Subcutaneous abdominal adipose tissue (tissue), 5 donors: ENCODE measurements at regions not wholly inside any gene's neighbourhood (a gene's known extent, or its start where the extent isn't known, plus 50 kb on each side); places are given as distances from the start of the nearest gene placed in this dataset.
A peak's percentile ranks its signal among the peaks of the same experiment; 100 is the strongest.

Experiments used
- H3K27ac ChIP-seq: one replicate; pipeline ENCODE4 v1.7.0; 2013; ENCODE audit warnings: low read depth, mild to moderate bottlenecking, inconsistent platforms, low read length, moderate library complexity
- H3K27me3 ChIP-seq, 5 donors: one replicate each; pipeline ENCODE4 v1.7.0; 2013; ENCODE audit warnings: low read length in 5 of 5, inconsistent platforms in 1 of 5; ENCODE audit not compliant: control insufficient read depth in 5 of 5, insufficient read depth in 4 of 5
- H3K36me3 ChIP-seq, 5 donors: one replicate each; pipeline ENCODE4 v1.7.0; 2013; ENCODE audit warnings: low read length in 5 of 5; ENCODE audit not compliant: control insufficient read depth in 5 of 5, insufficient read depth in 5 of 5
- H3K4me1 ChIP-seq, 5 donors: one replicate each; pipeline ENCODE4 v1.7.0; 2013; ENCODE audit warnings: low read length in 5 of 5, mild to moderate bottlenecking in 3 of 5, moderate library complexity in 1 of 5; ENCODE audit not compliant: control insufficient read depth in 5 of 5, insufficient read depth in 5 of 5
- H3K4me3 ChIP-seq, 5 donors: one replicate each; pipeline ENCODE4 v1.7.0; 2013; ENCODE audit warnings: low read length in 5 of 5, low read depth in 1 of 5
- H3K9ac ChIP-seq, 5 donors: one replicate each; pipeline ENCODE4 v1.7.0; 2013; ENCODE audit warnings: low read length in 5 of 5, mild to moderate bottlenecking in 4 of 5, moderate library complexity in 3 of 5
- H3K9me3 ChIP-seq, 5 donors: one replicate each; pipeline ENCODE4 v1.7.0; 2013; ENCODE audit warnings: low read length in 5 of 5; ENCODE audit not compliant: control insufficient read depth in 5 of 5
- donor health status: healthy.
- donor health status: healthy.
- donor health status: healthy.
- donor health status: healthy.
- donor health status: healthy.

GRCh38 chr2:41904459-41904858 is 143.4 kb upstream of the PKDCC start:
- Histone ChIP-seq H3K4me1 (peaks cover 0 to 37% (median 17%) of the 10 kb centered on the region in 5 donors), H3K27me3 (no peaks in the 10 kb centered on the region), H3K9ac (no peak overlapping the region), H3K4me3 (no peak overlapping the region), H3K9me3 (no peaks in the 10 kb centered on the region), H3K36me3 (no peaks in the 10 kb centered on the region), H3K27ac (no peak overlapping the region)

- Histone ChIP-seq H3K9me3 (no peaks in the 10 kb centered on the region), H3K9ac (no peak overlapping the region), H3K27me3 (no peaks in the 10 kb centered on the region), H3K27ac (no peak overlapping the region), H3K4me3 (no peak overlapping the region), H3K36me3 (no peaks in the 10 kb centered on the region), H3K4me1 (peaks cover 0 to 41% (median 19%) of the 10 kb centered on the region in 5 donors)
These were observed 142.1 kb upstream of the PKDCC start for GRCh38 chr2:41905597-41906337.

- no peaks in the 10 kb centered on the region for H3K36me3 ChIP-seq
These were observed 141.5 kb upstream of the PKDCC start for GRCh38 chr2:41906338-41906725.

GRCh38 chr2:41907141-41907540 is 140.7 kb upstream of the PKDCC start:
- Histone ChIP-seq H3K4me3 (no peak overlapping the region), H3K36me3 (no peaks in the 10 kb centered on the region), H3K4me1 (peaks cover 2 to 43% (median 22%) of the 10 kb centered on the region in 5 donors), H3K27ac (no peak overlapping the region), H3K9ac (no peak overlapping the region), H3K9me3 (no peaks in the 10 kb centered on the region), H3K27me3 (no peaks in the 10 kb centered on the region)

More at GRCh38 chr2:41906338-41906725, 141.5 kb upstream of the PKDCC start:
- Histone ChIP-seq H3K4me3 (no peak overlapping the region), H3K9me3 (no peaks in the 10 kb centered on the region), H3K27me3 (no peaks in the 10 kb centered on the region), H3K9ac (no peak overlapping the region), H3K4me1 (peaks cover 0 to 41% (median 19%) of the 10 kb centered on the region in 5 donors), H3K27ac (no peak overlapping the region)

- H3K27ac ChIP-seq: no peak overlapping the region
- H3K27me3 ChIP-seq: no peaks in the 10 kb centered on the region
- no peak overlapping the region for H3K9ac ChIP-seq
- H3K4me1 ChIP-seq: peaks cover 3 to 50% (median 24%) of the 10 kb centered on the region in 5 donors
- no peak overlapping the region for H3K4me3 ChIP-seq
- H3K9me3 ChIP-seq: no peaks in the 10 kb centered on the region
- H3K36me3 ChIP-seq: no peaks in the 10 kb centered on the region
These were observed 140.0 kb upstream of the PKDCC start for GRCh38 chr2:41907771-41908207.

GRCh38 chr2:41908349-41908748 is 139.5 kb upstream of the PKDCC start:
- Histone ChIP-seq H3K27ac (no peak overlapping the region), H3K27me3 (no peaks in the 10 kb centered on the region), H3K9me3 (no peaks in the 10 kb centered on the region), H3K9ac (no peak overlapping the region), H3K36me3 (no peaks in the 10 kb centered on the region), H3K4me1 (peaks cover 3 to 55% (median 24%) of the 10 kb centered on the region in 5 donors), H3K4me3 (no peak overlapping the region)

- Histone ChIP-seq H3K27ac (peak overlapping the region; percentile 45), H3K27me3 (no peaks in the 10 kb centered on the region), H3K9me3 (no peaks in the 10 kb centered on the region), H3K4me3 (no peak overlapping the region), H3K4me1 (peaks cover 3 to 61% (median 30%) of the 10 kb centered on the region in 5 donors), H3K9ac (no peak overlapping the region), H3K36me3 (no peaks in the 10 kb centered on the region)
These were observed 138.2 kb upstream of the PKDCC start for GRCh38 chr2:41909584-41909983.

- Histone ChIP-seq H3K27me3 (no peaks in the 10 kb centered on the region), H3K27ac (peak overlapping the region; percentile 45), H3K9me3 (peaks cover 0 to 4% (median 0%) of the 10 kb centered on the region in 5 donors), H3K4me1 (peaks cover 5 to 64% (median 30%) of the 10 kb centered on the region in 5 donors), H3K9ac (no peak overlapping the region), H3K36me3 (no peaks in the 10 kb centered on the region), H3K4me3 (no peak overlapping the region)
These were observed 137.7 kb upstream of the PKDCC start for GRCh38 chr2:41910126-41910525.

- H3K27ac ChIP-seq: no peak overlapping the region
These were observed 136.8 kb upstream of the PKDCC start for GRCh38 chr2:41911033-41911432.

GRCh38 chr2:41912337-41912736 is 135.5 kb upstream of the PKDCC start:
- Histone ChIP-seq H3K4me3 (no peak overlapping the region), H3K27me3 (no peaks in the 10 kb centered on the region), H3K9me3 (peaks cover 0 to 5% (median 0%) of the 10 kb centered on the region in 5 donors), H3K4me1 (peaks cover 5 to 44% (median 20%) of the 10 kb centered on the region in 5 donors), H3K36me3 (no peaks in the 10 kb centered on the region), H3K9ac (no peak overlapping the region), H3K27ac (peak overlapping the region; percentile 88)

More at GRCh38 chr2:41911033-41911432, 136.8 kb upstream of the PKDCC start:
- Histone ChIP-seq H3K9ac (no peak overlapping the region), H3K9me3 (peaks cover 0 to 5% (median 0%) of the 10 kb centered on the region in 5 donors), H3K4me1 (peaks cover 5 to 55% (median 24%) of the 10 kb centered on the region in 5 donors), H3K36me3 (no peaks in the 10 kb centered on the region), H3K4me3 (no peak overlapping the region), H3K27me3 (no peaks in the 10 kb centered on the region)
